GM10266 (cell line): ENCODE measurements at regions not wholly inside any gene's neighbourhood (a gene's known extent, or its start where the extent isn't known, plus 50 kb on each side); places are given as distances from the start of the nearest gene placed in this dataset.

ENCODE experiments used
- DNase-seq: peaks from one replicate; pipeline ENCODE4 v3.0.0; 2012; ENCODE audit errors: extremely low spot score
- CTCF ChIP-seq: IDR thresholded peaks from 2 replicates; pipeline ENCODE4 v1.5.1; 2012; ENCODE audit warnings: mild to moderate bottlenecking, low read depth; ENCODE audit not compliant: control insufficient read depth, insufficient read depth; ENCODE audit errors: missing control alignments

- TF ChIP-seq CTCF: no peak
- no peak for DNase-seq
These were observed 163.2 kb upstream of the RPL38 start for GRCh38 chr17:74040291-74040690.

GRCh38 chr17:74040729-74041128 is 162.7 kb upstream of the RPL38 start:
- DNase-seq: no peak
- no peak for TF ChIP-seq CTCF

GRCh38 chr17:74041869-74042640 is 161.4 kb upstream of the RPL38 start:
- DNase-seq: no peak
- TF ChIP-seq CTCF: no peak

DNA sequence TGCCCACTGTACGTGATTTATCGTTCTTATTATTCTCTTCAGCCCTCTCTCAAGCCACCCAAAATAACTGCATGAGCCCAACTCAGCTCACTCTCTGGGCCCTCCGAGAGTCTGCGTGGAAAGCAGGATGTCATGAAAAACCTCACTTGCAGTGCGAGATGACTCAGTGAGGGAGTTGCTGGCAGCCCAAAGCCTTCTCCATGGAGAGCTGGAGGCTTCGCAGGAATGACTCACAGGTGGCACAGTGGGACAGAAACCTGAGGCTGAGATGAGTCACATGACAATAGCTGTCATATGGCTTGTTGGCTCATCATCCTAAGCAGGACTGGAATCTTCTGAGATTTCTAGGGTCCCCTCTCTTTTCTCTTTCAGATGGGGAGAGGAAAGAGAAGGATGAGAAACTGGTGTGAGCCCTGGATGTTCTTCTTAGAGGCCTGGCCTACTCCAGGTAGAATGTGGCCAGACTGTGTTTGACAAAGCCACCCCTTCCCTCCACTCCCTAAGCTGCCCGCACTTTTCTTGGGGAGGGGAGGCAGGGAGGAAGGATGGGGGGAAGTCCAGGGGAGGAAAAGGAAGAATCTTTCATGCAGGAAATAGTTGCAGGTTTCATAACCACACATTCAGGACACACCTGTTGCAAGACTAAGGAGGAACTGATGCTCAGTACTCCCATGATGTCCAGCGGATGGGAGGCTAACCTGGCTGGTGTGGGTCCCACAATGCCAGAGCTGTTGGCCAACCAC is 160.6 kb upstream of the RPL38 start:
- DNase-seq: no peak
- TF ChIP-seq CTCF: no peak

DNA sequence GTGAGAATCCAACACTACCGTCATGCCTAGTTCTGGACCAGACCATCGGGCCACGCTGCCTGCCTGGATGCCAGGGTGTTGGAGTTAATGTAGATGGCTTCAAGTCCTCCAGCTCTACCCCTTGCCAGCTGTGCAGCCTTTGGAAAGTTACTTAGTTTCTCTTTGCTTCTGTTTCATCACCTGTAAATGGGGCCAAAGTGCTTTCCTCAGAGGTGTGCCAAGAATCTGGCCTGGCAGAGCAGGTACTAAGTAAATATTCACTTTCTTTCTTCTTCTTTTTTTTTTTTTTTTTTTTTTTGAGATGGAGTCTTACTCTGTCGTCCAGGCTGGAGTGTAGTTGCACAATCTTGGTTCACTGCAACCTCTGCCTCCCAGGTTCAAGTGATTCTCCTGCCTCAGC is 159.5 kb upstream of the RPL38 start:
- TF ChIP-seq CTCF: no peak
- no peak for DNase-seq

GRCh38 chr17:74045608-74046280 is 157.7 kb upstream of the RPL38 start:
- DNase-seq: no peak
- TF ChIP-seq CTCF: no peak
